ENCODE measurements at regions not wholly inside any gene's neighbourhood (a gene's known extent, or its start where the extent isn't known, plus 50 kb on each side); places are given as distances from the start of the nearest gene placed in this dataset.
"Not testable (repeated sequence)": the region's sequence is repeated elsewhere in the genome, so short reads cannot be mapped to it uniquely, and the experiment has no call there.

GRCh38 chrX:116679544-116679943 lies 216.8 kb upstream of the CT83 start:
- H3K27ac ChIP-seq (ENCODE audit: insufficient read depth, low read length, poor library complexity, severe bottlenecking); H3K36me3 ChIP-seq (ENCODE audit: control insufficient read depth, insufficient read depth, low read length); H3K4me1 Mint-ChIP-seq; H3K27me3 ChIP-seq (ENCODE audit: control insufficient read depth, insufficient read depth, low read length); H3K4me1 ChIP-seq (ENCODE audit: control insufficient read depth, insufficient read depth, low read length, poor library complexity, severe bottlenecking); H3K27me3 Mint-ChIP-seq; H3K36me3 Mint-ChIP-seq; H3K4me3 ChIP-seq (ENCODE audit: low read depth, low read length); DNase-seq; H3K27ac Mint-ChIP-seq; ATAC-seq (ENCODE audit: low read depth in 2 of 2); H3K4me3 Mint-ChIP-seq; H3K9me3 ChIP-seq (ENCODE audit: control insufficient read depth in 2 of 2, low read length in 2 of 2); H3K9me3 Mint-ChIP-seq: not testable (repeated sequence)

GRCh38 chrX:116667346-116668134 lies 204.8 kb upstream of the CT83 start:
- no peaks in the 10 kb centered on the region for H3K27me3 Mint-ChIP-seq
- ATAC-seq (ENCODE audit: low read depth in 2 of 2) (no peak), DNase-seq (no peak)
- Histone ChIP-seq H3K9me3 (ENCODE audit: control insufficient read depth in 2 of 2, low read length in 2 of 2) (no peaks in the 10 kb centered on the region), H3K4me1 (ENCODE audit: control insufficient read depth, insufficient read depth, low read length, poor library complexity, severe bottlenecking) (no peaks in the 10 kb centered on the region), H3K27me3 (ENCODE audit: control insufficient read depth, insufficient read depth, low read length) (no peaks in the 10 kb centered on the region), H3K36me3 (ENCODE audit: control insufficient read depth, insufficient read depth, low read length) (no peaks in the 10 kb centered on the region), H3K4me3 (ENCODE audit: low read depth, low read length) (no peak overlapping the region), H3K27ac (ENCODE audit: insufficient read depth, low read length, poor library complexity, severe bottlenecking) (no peak overlapping the region)
- no peak overlapping the region for H3K27ac Mint-ChIP-seq
- no peaks in the 10 kb centered on the region for H3K4me1 Mint-ChIP-seq
- no peaks in the 10 kb centered on the region for H3K36me3 Mint-ChIP-seq
- H3K9me3 Mint-ChIP-seq = peaks cover 0 to 5% (median 0%) of the 10 kb centered on the region in 7 donors
- no peak overlapping the region for H3K4me3 Mint-ChIP-seq

GRCh38 chrX:116657071-116657470 lies 194.3 kb upstream of the CT83 start:
- H3K36me3 ChIP-seq (ENCODE audit: control insufficient read depth, insufficient read depth, low read length) = no peaks in the 10 kb centered on the region
- no peak overlapping the region for H3K27ac Mint-ChIP-seq
- H3K27ac ChIP-seq (ENCODE audit: insufficient read depth, low read length, poor library complexity, severe bottlenecking) = no peak overlapping the region
- no peak overlapping the region for H3K4me3 Mint-ChIP-seq
- H3K4me1 Mint-ChIP-seq = no peaks in the 10 kb centered on the region
- no peak overlapping the region for H3K4me3 ChIP-seq (ENCODE audit: low read depth, low read length)
- H3K27me3 Mint-ChIP-seq = no peaks in the 10 kb centered on the region
- H3K4me1 ChIP-seq (ENCODE audit: control insufficient read depth, insufficient read depth, low read length, poor library complexity, severe bottlenecking) = no peaks in the 10 kb centered on the region
- H3K36me3 Mint-ChIP-seq = no peaks in the 10 kb centered on the region
- no peaks in the 10 kb centered on the region for H3K27me3 ChIP-seq (ENCODE audit: control insufficient read depth, insufficient read depth, low read length)
- H3K9me3 Mint-ChIP-seq = peaks cover 0 to 11% (median 1%) of the 10 kb centered on the region in 7 donors
- H3K9me3 ChIP-seq (ENCODE audit: control insufficient read depth in 2 of 2, low read length in 2 of 2) = no peaks in the 10 kb centered on the region
- DNase-seq (no peak), ATAC-seq (ENCODE audit: low read depth in 2 of 2) (no peak)

- Histone ChIP-seq H3K4me1 (ENCODE audit: control insufficient read depth, insufficient read depth, low read length, poor library complexity, severe bottlenecking) (no peaks in the 10 kb centered on the region), H3K9me3 (ENCODE audit: control insufficient read depth in 2 of 2, low read length in 2 of 2) (peaks cover 0 to 2% of the 10 kb centered on the region in 2 experiments), H3K36me3 (ENCODE audit: control insufficient read depth, insufficient read depth, low read length) (no peaks in the 10 kb centered on the region), H3K4me3 (ENCODE audit: low read depth, low read length) (no peak overlapping the region), H3K27ac (ENCODE audit: insufficient read depth, low read length, poor library complexity, severe bottlenecking) (no peak overlapping the region), H3K27me3 (ENCODE audit: control insufficient read depth, insufficient read depth, low read length) (no peaks in the 10 kb centered on the region)
- Mint-ChIP-seq H3K27me3 (no peaks in the 10 kb centered on the region), H3K4me1 (no peaks in the 10 kb centered on the region), H3K36me3 (no peaks in the 10 kb centered on the region), H3K9me3 (peaks cover 0 to 6% (median 3%) of the 10 kb centered on the region in 7 donors), H3K27ac (no peak overlapping the region), H3K4me3 (no peak overlapping the region)
- DNase-seq (no peak), ATAC-seq (ENCODE audit: low read depth in 2 of 2) (no peak)
Measured at GRCh38 chrX:116628464-116628863, 165.7 kb upstream of the CT83 start.

GRCh38 chrX:116618546-116618945 lies 155.8 kb upstream of the CT83 start:
- no peaks in the 10 kb centered on the region for H3K9me3 ChIP-seq (ENCODE audit: control insufficient read depth in 2 of 2, low read length in 2 of 2)
- no peaks in the 10 kb centered on the region for H3K27me3 ChIP-seq (ENCODE audit: control insufficient read depth, insufficient read depth, low read length)
- H3K4me1 Mint-ChIP-seq = no peaks in the 10 kb centered on the region
- no peaks in the 10 kb centered on the region for H3K36me3 ChIP-seq (ENCODE audit: control insufficient read depth, insufficient read depth, low read length)
- no peaks in the 10 kb centered on the region for H3K27me3 Mint-ChIP-seq
- H3K4me3 Mint-ChIP-seq = no peak overlapping the region
- no peak for ATAC-seq (ENCODE audit: low read depth in 2 of 2)
- no peak overlapping the region for H3K27ac ChIP-seq (ENCODE audit: insufficient read depth, low read length, poor library complexity, severe bottlenecking)
- no peaks in the 10 kb centered on the region for H3K36me3 Mint-ChIP-seq
- no peak overlapping the region for H3K27ac Mint-ChIP-seq
- peaks cover 0 to 6% (median 2%) of the 10 kb centered on the region in 7 donors for H3K9me3 Mint-ChIP-seq
- DNase-seq = no peak
- no peaks in the 10 kb centered on the region for H3K4me1 ChIP-seq (ENCODE audit: control insufficient read depth, insufficient read depth, low read length, poor library complexity, severe bottlenecking)
- no peak overlapping the region for H3K4me3 ChIP-seq (ENCODE audit: low read depth, low read length)

- ATAC-seq (ENCODE audit: low read depth in 2 of 2) = no peak
- H3K4me1 Mint-ChIP-seq = no peaks in the 10 kb centered on the region
- H3K4me3 Mint-ChIP-seq = no peak overlapping the region
Measured at GRCh38 chrX:116607776-116608175, 145.0 kb upstream of the CT83 start.

GRCh38 chrX:116605576-116605975 lies 142.8 kb upstream of the CT83 start:
- Histone ChIP-seq H3K27me3 (ENCODE audit: control insufficient read depth, insufficient read depth, low read length) (no peaks in the 10 kb centered on the region), H3K4me3 (ENCODE audit: low read depth, low read length) (no peak overlapping the region), H3K27ac (ENCODE audit: insufficient read depth, low read length, poor library complexity, severe bottlenecking) (no peak overlapping the region), H3K36me3 (ENCODE audit: control insufficient read depth, insufficient read depth, low read length) (no peaks in the 10 kb centered on the region), H3K9me3 (ENCODE audit: control insufficient read depth in 2 of 2, low read length in 2 of 2) (peaks cover 0 to 6% of the 10 kb centered on the region in 2 experiments), H3K4me1 (ENCODE audit: control insufficient read depth, insufficient read depth, low read length, poor library complexity, severe bottlenecking) (no peaks in the 10 kb centered on the region)
- Mint-ChIP-seq H3K4me3 (no peak overlapping the region), H3K9me3 (peaks cover 0 to 6% (median 1%) of the 10 kb centered on the region in 7 donors), H3K4me1 (no peaks in the 10 kb centered on the region), H3K36me3 (no peaks in the 10 kb centered on the region), H3K27ac (no peak overlapping the region), H3K27me3 (no peaks in the 10 kb centered on the region)
- DNase-seq (no peak), ATAC-seq (ENCODE audit: low read depth in 2 of 2) (no peak)

More at GRCh38 chrX:116607776-116608175, 145.0 kb upstream of the CT83 start:
- H3K4me1 ChIP-seq (ENCODE audit: control insufficient read depth, insufficient read depth, low read length, poor library complexity, severe bottlenecking) = no peaks in the 10 kb centered on the region
- H3K9me3 ChIP-seq (ENCODE audit: control insufficient read depth in 2 of 2, low read length in 2 of 2) = peaks cover 0 to 6% of the 10 kb centered on the region in 2 experiments
- no peak overlapping the region for H3K4me3 ChIP-seq (ENCODE audit: low read depth, low read length)
- H3K36me3 ChIP-seq (ENCODE audit: control insufficient read depth, insufficient read depth, low read length) = no peaks in the 10 kb centered on the region
- H3K9me3 Mint-ChIP-seq = peaks cover 0 to 5% (median 1%) of the 10 kb centered on the region in 7 donors
- no peaks in the 10 kb centered on the region for H3K27me3 ChIP-seq (ENCODE audit: control insufficient read depth, insufficient read depth, low read length)
- no peak overlapping the region for H3K27ac ChIP-seq (ENCODE audit: insufficient read depth, low read length, poor library complexity, severe bottlenecking)
- no peak for DNase-seq
- no peaks in the 10 kb centered on the region for H3K36me3 Mint-ChIP-seq
- no peaks in the 10 kb centered on the region for H3K27me3 Mint-ChIP-seq
- no peak overlapping the region for H3K27ac Mint-ChIP-seq

- Histone ChIP-seq H3K36me3 (ENCODE audit: control insufficient read depth, insufficient read depth, low read length) (no peaks in the 10 kb centered on the region), H3K27me3 (ENCODE audit: control insufficient read depth, insufficient read depth, low read length) (no peaks in the 10 kb centered on the region), H3K27ac (ENCODE audit: insufficient read depth, low read length, poor library complexity, severe bottlenecking) (no peak overlapping the region), H3K4me1 (ENCODE audit: control insufficient read depth, insufficient read depth, low read length, poor library complexity, severe bottlenecking) (no peaks in the 10 kb centered on the region), H3K4me3 (ENCODE audit: low read depth, low read length) (no peak overlapping the region), H3K9me3 (ENCODE audit: control insufficient read depth in 2 of 2, low read length in 2 of 2) (no peaks in the 10 kb centered on the region)
- H3K4me3 Mint-ChIP-seq = no peak overlapping the region
- no peaks in the 10 kb centered on the region for H3K36me3 Mint-ChIP-seq
- no peaks in the 10 kb centered on the region for H3K4me1 Mint-ChIP-seq
- H3K27me3 Mint-ChIP-seq = no peaks in the 10 kb centered on the region
- ATAC-seq (ENCODE audit: low read depth in 2 of 2) (no peak), DNase-seq (no peak)
- peaks cover 0 to 2% (median 0%) of the 10 kb centered on the region in 7 donors for H3K9me3 Mint-ChIP-seq
- no peak overlapping the region for H3K27ac Mint-ChIP-seq
Measured at GRCh38 chrX:116596010-116596409, 133.2 kb upstream of the CT83 start.
